RWPE1 (cell line): ENCODE measurements at regions not wholly inside any gene's neighbourhood (a gene's known extent, or its start where the extent isn't known, plus 50 kb on each side); places are given as distances from the start of the nearest gene placed in this dataset.

Source experiments
- CTCF ChIA-PET: fragments of 350-600 bp; sonication (Branson Sonifier 250); formaldehyde crosslinking; extraction: SDS; loops from one replicate; lab custom pipeline; 2021; lab: Yijun Ruan, JAX
- POLR2A ChIA-PET: fragments of 400-600 bp; formaldehyde crosslinking; extraction: SDS; loops from one replicate; lab custom pipeline; 2020; ENCODE audit warnings: antibody characterized with exemption; ENCODE audit not compliant: low non-redundant PET; lab: Yijun Ruan, JAX
- DNase-seq: peaks from one replicate; pipeline ENCODE4 v3.0.0; 2012; ENCODE audit warnings: low spot score
- H3K27ac ChIP-seq: fragments of 450-650 bp; 2 replicates; pipeline ENCODE4 v1.5.1; 2017
- CTCF ChIP-seq: fragments of 450-650 bp; conservative IDR thresholded peaks from 2 replicates; pipeline ENCODE4 v1.5.1; 2017; ENCODE audit warnings: low read depth, mild to moderate bottlenecking

GRCh38 chr14:85428926-85429325 lies 101.0 kb upstream of the FLRT2 start:
- H3K27ac ChIP-seq: no peak overlapping the region
- no peak for DNase-seq
- no peak for TF ChIP-seq CTCF
- CTCF ChIA-PET: no interaction called here
- POLR2A ChIA-PET: no interaction called here

GRCh38 chr14:85437148-85437547 lies 92.8 kb upstream of the FLRT2 start:
- POLR2A ChIA-PET: no interaction called here
- TF ChIP-seq CTCF: no peak
- H3K27ac ChIP-seq: no peak overlapping the region
- CTCF ChIA-PET: no interaction called here
- DNase-seq: peak; percentile 82

GRCh38 chr14:85438001-85438400 lies 91.9 kb upstream of the FLRT2 start:
- no peak for TF ChIP-seq CTCF
- ChIA-PET POLR2A (no interaction called here), CTCF (no interaction called here)
- DNase-seq: no peak
- H3K27ac ChIP-seq: peak overlapping the region; percentile 87

GRCh38 chr14:85438481-85438942 lies 91.4 kb upstream of the FLRT2 start:
- CTCF ChIA-PET: no interaction called here
- POLR2A ChIA-PET: no interaction called here
- no peak for TF ChIP-seq CTCF
- H3K27ac ChIP-seq: peak overlapping the region; percentile 87
- DNase-seq: no peak

GRCh38 chr14:85439696-85440328 lies 90.1 kb upstream of the FLRT2 start:
- no peak overlapping the region for H3K27ac ChIP-seq
- CTCF ChIA-PET: no interaction called here

More at GRCh38 chr14:85439696-85440328, 90.1 kb upstream of the FLRT2 start:
- TF ChIP-seq CTCF: no peak
- peak; percentile 59 for DNase-seq
- POLR2A ChIA-PET: interaction anchor here (0.7 kb wide), 1 partner anchor 10 kb away, joined by 3 read pairs; no protein-coding TSS in a partner anchor
